Hepatocyte (in vitro differentiated cells): ENCODE measurements at regions not wholly inside any gene's neighbourhood (a gene's known extent, or its start where the extent isn't known, plus 50 kb on each side); places are given as distances from the start of the nearest gene placed in this dataset.

Experiments used
- DNase-seq: peaks from one replicate; pipeline ENCODE4 v3.0.0-alpha.2; 2016; ENCODE audit warnings: low spot score
- H2AFZ ChIP-seq: fragments of 200-600 bp; sonication (generic); 2 replicates; pipeline ENCODE4 v1.6.0; 2016; ENCODE audit warnings: antibody characterized with exemption, mild to moderate bottlenecking
- H3K27ac ChIP-seq: fragments of 200-600 bp; sonication (generic); 2 replicates; pipeline ENCODE4 v1.5.1; 2016; ENCODE audit warnings: mild to moderate bottlenecking
- H3K27me3 ChIP-seq: fragments of 200-600 bp; sonication (generic); 2 replicates; pipeline ENCODE4 v1.6.1; 2016
- H3K36me3 ChIP-seq: fragments of 200-600 bp; sonication (generic); replicated peaks from 2 replicates; pipeline ENCODE4 v1.5.1; 2016; ENCODE audit warnings: low read depth; ENCODE audit not compliant: insufficient read depth
- H3K4me1 ChIP-seq: fragments of 200-600 bp; sonication (generic); 2 replicates; pipeline ENCODE4 v1.5.1; 2016; ENCODE audit warnings: mild to moderate bottlenecking, moderate library complexity; ENCODE audit not compliant: insufficient read depth
- H3K4me2 ChIP-seq: fragments of 200-600 bp; sonication (generic); 2 replicates; pipeline ENCODE4 v1.6.0; 2016
- H3K4me3 ChIP-seq: fragments of 200-600 bp; sonication (generic); 2 replicates; pipeline ENCODE4 v1.5.1; 2016; ENCODE audit warnings: mild to moderate bottlenecking
- H3K79me2 ChIP-seq: fragments of 200-600 bp; sonication (generic); 2 replicates; pipeline ENCODE4 v1.6.0; 2017; ENCODE audit warnings: mild to moderate bottlenecking
- H3K9me2 ChIP-seq: fragments of 200-600 bp; sonication (generic); replicated peaks from 2 replicates; pipeline ENCODE4 v1.6.0; 2017; ENCODE audit warnings: mild to moderate bottlenecking; ENCODE audit not compliant: insufficient read depth
- H3K9me3 ChIP-seq: fragments of 200-600 bp; sonication (generic); 2 replicates; pipeline ENCODE4 v1.5.1; 2016; ENCODE audit warnings: low read depth, mild to moderate bottlenecking
- H4K20me1 ChIP-seq: fragments of 200-600 bp; sonication (generic); 2 replicates; pipeline ENCODE4 v1.6.0; 2016; ENCODE audit warnings: mild to moderate bottlenecking; ENCODE audit not compliant: insufficient read depth, poor library complexity, severe bottlenecking
- CTCF ChIP-seq: fragments of 200-600 bp; sonication (generic); IDR thresholded peaks from 2 replicates; pipeline ENCODE4 v1.5.1; 2016; ENCODE audit warnings: antibody characterized with exemption, mild to moderate bottlenecking; ENCODE audit not compliant: poor library complexity
- EZH2 ChIP-seq: fragments of 200-600 bp; sonication (generic); IDR thresholded peaks from 2 replicates; pipeline ENCODE4 v1.6.1; 2016; ENCODE audit warnings: antibody characterized with exemption, mild to moderate bottlenecking, borderline replicate concordance
- EZH2phosphoT487 ChIP-seq: fragments of 200-600 bp; sonication (generic); IDR thresholded peaks from one replicate; pipeline ENCODE4 v1.6.1; 2018; ENCODE audit warnings: antibody characterized with exemption, mild to moderate bottlenecking, low read depth, moderate library complexity; ENCODE audit not compliant: unreplicated experiment, severe bottlenecking
- WGBS: methylation state at CpG from one replicate; pipeline ENCODE4 v1.1.6; 2016; ENCODE audit warnings: low lambda C conversion rate; ENCODE audit errors: missing lambda C conversion rate; 5-methylcytosine and 5-hydroxymethylcytosine counted together

- Histone ChIP-seq H3K4me2 (no peak overlapping the region), H4K20me1 (no peaks in the 10 kb centered on the region), H3K4me1 (no peaks in the 10 kb centered on the region), H3K36me3 (no peaks in the 10 kb centered on the region), H3K4me3 (no peak overlapping the region), H3K27me3 (no peaks in the 10 kb centered on the region), H3K79me2 (no peaks in the 10 kb centered on the region), H3K9me2 (no peaks in the 10 kb centered on the region), H3K27ac (no peak overlapping the region), H3K9me3 (no peaks in the 10 kb centered on the region), H2AFZ (no peak overlapping the region)
- TF ChIP-seq EZH2phosphoT487, result no peak
- TF ChIP-seq EZH2, result no peak
- no peak for TF ChIP-seq CTCF
- WGBS, result 75% methylated on average over 4 of the region's 4 CpGs
- no peak for DNase-seq
These were observed 145.2 kb upstream of the ANK3 start for GRCh38 chr10:60534761-60535389.

DNA sequence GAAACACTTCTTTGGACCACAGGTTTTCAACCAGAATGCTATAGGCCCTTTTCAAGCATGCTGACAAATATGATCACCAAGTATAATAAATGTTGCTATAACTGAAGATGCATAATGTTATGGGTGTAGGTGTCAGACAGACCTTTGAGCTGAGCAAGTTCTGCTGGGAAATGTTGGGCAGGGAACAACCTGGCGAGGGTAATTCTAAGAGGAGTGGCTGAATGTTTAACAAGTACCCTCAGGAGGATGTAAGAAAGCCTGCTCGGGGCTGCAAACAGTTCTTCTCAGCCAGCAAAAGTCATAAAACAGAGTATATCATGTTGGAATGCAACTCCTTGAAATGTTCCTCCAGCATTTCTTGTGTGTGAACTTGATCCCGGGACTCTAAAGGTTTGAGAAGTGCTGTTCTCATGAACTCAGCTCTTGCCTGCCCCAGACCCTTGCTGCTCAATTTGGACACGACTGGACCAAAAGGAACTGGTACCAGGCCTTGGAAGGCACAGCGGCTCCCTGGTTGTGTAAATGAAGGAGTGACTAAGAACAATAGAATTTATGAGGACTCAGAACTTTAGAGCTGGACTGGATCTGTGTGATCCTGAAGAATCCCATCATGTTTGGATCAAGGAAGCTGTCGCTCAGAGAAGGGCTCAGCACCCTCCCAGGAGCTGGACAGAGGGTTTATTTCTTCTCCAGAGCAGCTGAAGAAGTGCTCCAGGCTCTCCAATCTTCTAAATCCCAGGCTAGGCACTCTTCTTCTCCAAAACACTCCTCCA, 143.2 kb upstream of the ANK3 start:
- no peak for DNase-seq
- WGBS, result 55% methylated on average over 6 of the region's 6 CpGs
- Histone ChIP-seq H3K4me1 (no peaks in the 10 kb centered on the region), H3K27me3 (no peaks in the 10 kb centered on the region), H3K79me2 (no peaks in the 10 kb centered on the region), H4K20me1 (no peaks in the 10 kb centered on the region), H3K9me2 (no peaks in the 10 kb centered on the region), H3K27ac (peak overlapping the region; percentile 57), H3K9me3 (no peaks in the 10 kb centered on the region), H3K36me3 (no peaks in the 10 kb centered on the region), H3K4me2 (peak overlapping the region; percentile 40), H2AFZ (no peak overlapping the region), H3K4me3 (no peak overlapping the region)
- no peak for TF ChIP-seq EZH2
- no peak for TF ChIP-seq EZH2phosphoT487
- TF ChIP-seq CTCF, result no peak

DNA sequence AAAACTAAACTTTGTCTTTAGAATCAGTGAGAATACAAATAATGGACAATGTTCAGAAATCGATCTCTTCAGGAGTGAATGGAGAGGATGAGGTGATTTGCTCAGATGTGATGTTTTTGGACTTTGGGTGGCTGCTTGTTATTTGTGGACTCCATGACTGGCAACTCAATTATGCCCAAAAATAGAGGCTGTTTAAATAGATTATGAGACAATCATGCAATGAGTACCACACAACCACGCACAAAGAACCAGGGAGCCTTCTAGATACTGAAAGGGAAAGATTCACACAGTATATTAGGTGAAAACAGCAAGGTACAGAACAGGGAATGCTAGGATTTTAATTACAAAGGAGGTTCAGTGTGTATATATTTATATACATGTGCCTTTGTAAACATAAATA, 141.3 kb upstream of the ANK3 start:
- Histone ChIP-seq H3K9me2 (no peaks in the 10 kb centered on the region), H3K4me2 (no peak overlapping the region), H3K4me3 (no peak overlapping the region), H2AFZ (no peak overlapping the region), H3K9me3 (no peaks in the 10 kb centered on the region), H3K27ac (no peak overlapping the region), H3K36me3 (no peaks in the 10 kb centered on the region), H3K27me3 (no peaks in the 10 kb centered on the region), H3K4me1 (no peaks in the 10 kb centered on the region), H3K79me2 (no peaks in the 10 kb centered on the region), H4K20me1 (no peaks in the 10 kb centered on the region)
- DNase-seq, result no peak
- no peak for TF ChIP-seq CTCF
- TF ChIP-seq EZH2, result no peak
- no peak for TF ChIP-seq EZH2phosphoT487
- 92% methylated on average over 2 of the region's 2 CpGs for WGBS
